CD4-positive, CD25-positive, alpha-beta regulatory T cell (primary cell): ENCODE measurements at regions not wholly inside any gene's neighbourhood (a gene's known extent, or its start where the extent isn't known, plus 50 kb on each side); places are given as distances from the start of the nearest gene placed in this dataset.
"Not testable (repeated sequence)": the region's sequence is repeated elsewhere in the genome, so short reads cannot be mapped to it uniquely, and the experiment has no call there.

Experiments
- ATAC-seq, 2 donors: fragments of 150-1000 bp; cut with Tn5 transposase; one replicate each; pipeline ENCODE4 v1.10.0; 2021; ENCODE audit warnings: low read depth in 2 of 2, moderate number of reproducible peaks in 2 of 2, moderate library complexity in 1 of 2
- DNase-seq, 3 donors: peaks; one replicate each; pipeline versions ENCODE4 v3.0.0 to v3.0.0-alpha.2; 2012 to 2022; ENCODE audit warnings: mixed read lengths in 1 of 3
- H3K27ac ChIP-seq: one replicate; pipeline ENCODE4 v1.7.0; 2013; ENCODE audit warnings: mild to moderate bottlenecking, low read length; ENCODE audit not compliant: insufficient read depth, poor library complexity, severe bottlenecking
- H3K27me3 ChIP-seq: one replicate; pipeline ENCODE4 v1.7.0; 2013; ENCODE audit warnings: low read length; ENCODE audit not compliant: control insufficient read depth, insufficient read depth
- H3K36me3 ChIP-seq: one replicate; pipeline ENCODE4 v1.7.0; 2013; ENCODE audit warnings: mild to moderate bottlenecking, low read length, moderate library complexity; ENCODE audit not compliant: control insufficient read depth, insufficient read depth
- H3K4me1 ChIP-seq: 2 replicates; pipeline ENCODE4 v1.7.0; 2013; ENCODE audit warnings: mild to moderate bottlenecking, low read length; ENCODE audit not compliant: insufficient read depth, control insufficient read depth, poor library complexity, severe bottlenecking
- H3K4me3 ChIP-seq: one replicate; pipeline ENCODE4 v1.7.0; 2013; ENCODE audit warnings: low read depth, mild to moderate bottlenecking, low read length, moderate library complexity
- H3K9me3 ChIP-seq, 2 experiments: 1 replicate in 1 of 2; 2 replicates in 1 of 2; pipeline ENCODE4 v1.7.0; 2013; ENCODE audit warnings: low read length in 2 of 2, mild to moderate bottlenecking in 1 of 2, moderate library complexity in 1 of 2; ENCODE audit not compliant: control insufficient read depth in 2 of 2
- H3K27ac Mint-ChIP-seq, 3 donors: one replicate each; pipeline ENCODE4 v1.8.0; 2020 to 2022; ENCODE audit warnings: mild to moderate bottlenecking in 3 of 3, mixed read lengths in 3 of 3, moderate library complexity in 2 of 3
- H3K27me3 Mint-ChIP-seq: one replicate; pipeline ENCODE4 v1.8.0; 2022; ENCODE audit warnings: mild to moderate bottlenecking, mixed read lengths
- H3K36me3 Mint-ChIP-seq: one replicate; pipeline ENCODE4 v1.8.0; 2020; ENCODE audit warnings: mixed read lengths
- H3K4me1 Mint-ChIP-seq, 4 donors: one replicate each; pipeline ENCODE4 v1.8.0; 2020 to 2022; ENCODE audit warnings: mixed read lengths in 4 of 4, mild to moderate bottlenecking in 1 of 4
- H3K4me3 Mint-ChIP-seq, 4 donors: one replicate each; pipeline ENCODE4 v1.8.0; 2020 to 2022; ENCODE audit warnings: mild to moderate bottlenecking in 4 of 4, mixed read lengths in 4 of 4, moderate library complexity in 3 of 4
- H3K9me3 Mint-ChIP-seq, 7 donors: one replicate each; pipeline ENCODE4 v1.8.0; 2020 to 2022; ENCODE audit warnings: mixed read lengths in 7 of 7, mild to moderate bottlenecking in 3 of 7, moderate library complexity in 2 of 7

DNA sequence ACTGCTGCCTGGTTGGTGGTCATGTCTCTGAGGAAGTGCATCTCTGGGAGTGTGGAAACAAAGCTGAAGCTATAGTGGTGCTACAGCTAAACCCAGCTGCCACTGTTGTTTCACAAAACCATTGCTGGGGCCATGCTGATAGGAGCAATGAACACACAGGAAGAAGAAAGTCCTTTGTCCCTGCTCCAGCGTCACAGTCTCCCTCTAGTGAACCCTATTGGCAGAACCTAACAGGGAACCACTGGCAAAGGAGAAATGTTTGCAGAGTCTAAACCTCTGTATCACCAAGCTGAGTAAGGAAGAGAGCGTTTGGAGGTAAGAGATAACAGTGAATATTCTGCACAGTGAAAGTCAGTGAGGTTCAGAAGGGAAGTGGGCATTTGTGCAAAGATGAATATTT is 244.0 kb downstream of the YTHDC2 start:
- peaks cover 0 to 5% (median 0%) of the 10 kb centered on the region in 7 donors for H3K9me3 Mint-ChIP-seq
- H3K36me3 Mint-ChIP-seq, result no peaks in the 10 kb centered on the region
- H3K4me1 ChIP-seq, result no peaks in the 10 kb centered on the region
- no peaks in the 10 kb centered on the region for H3K36me3 ChIP-seq
- H3K4me1 Mint-ChIP-seq, result no peaks in the 10 kb centered on the region
- ATAC-seq (no peak), DNase-seq (no peak)
- H3K9me3 ChIP-seq, result no peaks in the 10 kb centered on the region
- no peak overlapping the region for H3K27ac Mint-ChIP-seq
- H3K27me3 Mint-ChIP-seq, result no peaks in the 10 kb centered on the region
- no peaks in the 10 kb centered on the region for H3K27me3 ChIP-seq
- H3K4me3 ChIP-seq, result no peak overlapping the region
- H3K4me3 Mint-ChIP-seq, result no peak overlapping the region
- H3K27ac ChIP-seq, result no peak overlapping the region

GRCh38 chr5:113759505-113759904 is 246.0 kb downstream of the YTHDC2 start:
- no peaks in the 10 kb centered on the region for H3K27me3 Mint-ChIP-seq
- no peaks in the 10 kb centered on the region for H3K36me3 Mint-ChIP-seq
- H3K27ac Mint-ChIP-seq, result no peak overlapping the region
- Histone ChIP-seq H3K27ac (no peak overlapping the region), H3K9me3 (no peaks in the 10 kb centered on the region), H3K4me1 (no peaks in the 10 kb centered on the region), H3K36me3 (no peaks in the 10 kb centered on the region), H3K27me3 (no peaks in the 10 kb centered on the region), H3K4me3 (no peak overlapping the region)
- H3K4me3 Mint-ChIP-seq, result no peak overlapping the region
- ATAC-seq (no peak), DNase-seq (no peak)
- peaks cover 0 to 6% (median 1%) of the 10 kb centered on the region in 7 donors for H3K9me3 Mint-ChIP-seq
- no peaks in the 10 kb centered on the region for H3K4me1 Mint-ChIP-seq

DNA sequence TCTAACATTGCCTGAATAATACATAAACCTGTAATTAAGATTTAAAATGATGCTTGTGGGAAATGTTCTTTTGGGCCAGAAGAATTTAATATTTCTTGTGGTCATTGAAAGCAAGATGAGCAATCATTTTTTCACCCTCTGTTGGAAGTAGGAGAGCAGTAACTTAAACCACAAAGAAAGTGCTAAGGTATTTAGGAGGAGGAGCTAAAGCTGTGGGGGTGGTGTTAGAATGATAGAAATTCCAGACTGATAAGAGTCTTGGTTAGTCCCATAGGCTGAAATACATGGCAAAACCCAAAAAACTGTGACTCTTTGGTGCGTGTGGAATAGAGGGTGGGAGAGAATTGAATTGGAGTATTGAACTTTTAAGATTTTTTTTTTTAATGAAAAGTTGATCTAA is 247.0 kb downstream of the YTHDC2 start:
- H3K27ac ChIP-seq, result no peak overlapping the region
- no peaks in the 10 kb centered on the region for H3K27me3 Mint-ChIP-seq
- ATAC-seq, result no peak
- H3K36me3 ChIP-seq, result no peaks in the 10 kb centered on the region
- H3K4me1 Mint-ChIP-seq, result no peaks in the 10 kb centered on the region
- H3K4me3 ChIP-seq, result no peak overlapping the region
- H3K27ac Mint-ChIP-seq, result no peak overlapping the region
- H3K36me3 Mint-ChIP-seq, result no peaks in the 10 kb centered on the region
- H3K9me3 Mint-ChIP-seq, result peaks cover 0 to 8% (median 1%) of the 10 kb centered on the region in 7 donors
- H3K4me3 Mint-ChIP-seq, result no peak overlapping the region
- H3K4me1 ChIP-seq, result no peaks in the 10 kb centered on the region
- no peaks in the 10 kb centered on the region for H3K27me3 ChIP-seq
- no peaks in the 10 kb centered on the region for H3K9me3 ChIP-seq
- DNase-seq, result no peak

- Mint-ChIP-seq H3K27ac (no peak overlapping the region), H3K9me3 (peaks cover 0 to 10% (median 6%) of the 10 kb centered on the region in 7 donors), H3K36me3 (no peaks in the 10 kb centered on the region), H3K4me1 (no peaks in the 10 kb centered on the region), H3K4me3 (no peak overlapping the region), H3K27me3 (no peaks in the 10 kb centered on the region)
- DNase-seq (no peak), ATAC-seq (no peak)
- Histone ChIP-seq H3K9me3 (peaks cover 4 to 7% of the 10 kb centered on the region in 2 experiments), H3K27me3 (no peaks in the 10 kb centered on the region), H3K27ac (no peak overlapping the region), H3K4me1 (no peaks in the 10 kb centered on the region), H3K4me3 (no peak overlapping the region), H3K36me3 (no peaks in the 10 kb centered on the region)
Measured at GRCh38 chr5:113761594-113761993, 248.1 kb downstream of the YTHDC2 start.

- H3K4me3 Mint-ChIP-seq, result no peak overlapping the region
- Histone ChIP-seq H3K4me1 (no peaks in the 10 kb centered on the region), H3K9me3 (peaks cover 7 to 16% of the 10 kb centered on the region in 2 experiments), H3K36me3 (no peaks in the 10 kb centered on the region), H3K4me3 (no peak overlapping the region), H3K27me3 (no peaks in the 10 kb centered on the region), H3K27ac (no peak overlapping the region)
- H3K4me1 Mint-ChIP-seq, result no peaks in the 10 kb centered on the region
- H3K27ac Mint-ChIP-seq, result no peak overlapping the region
- H3K9me3 Mint-ChIP-seq, result peaks cover 6 to 22% (median 8%) of the 10 kb centered on the region in 7 donors
- ATAC-seq (no peak), DNase-seq (no peak)
- no peaks in the 10 kb centered on the region for H3K27me3 Mint-ChIP-seq
- H3K36me3 Mint-ChIP-seq, result no peaks in the 10 kb centered on the region
Measured at GRCh38 chr5:113764382-113764781, 250.9 kb downstream of the YTHDC2 start.

DNA sequence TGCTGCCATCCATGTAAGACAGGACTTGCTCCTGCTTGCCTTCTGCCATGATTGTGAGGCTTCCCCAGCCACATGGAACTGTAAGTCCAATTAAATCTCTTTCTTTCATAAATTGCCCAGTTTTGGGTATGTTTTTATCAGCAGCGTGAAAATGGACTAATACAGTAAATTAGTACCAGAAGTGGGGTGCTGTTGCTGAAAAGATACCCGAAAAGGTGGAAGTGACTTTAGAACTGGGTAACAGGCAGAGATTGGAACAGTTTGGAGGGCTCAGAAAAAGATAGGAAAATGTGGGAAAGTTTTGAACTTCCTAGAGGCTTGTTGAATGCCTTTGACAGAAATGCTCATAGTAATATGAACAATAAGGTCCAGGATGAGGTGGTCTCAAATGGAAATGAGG is 253.3 kb downstream of the YTHDC2 start:
- H3K4me3 Mint-ChIP-seq, H3K27ac ChIP-seq, H3K27me3 Mint-ChIP-seq, H3K4me1 Mint-ChIP-seq, H3K4me3 ChIP-seq, H3K4me1 ChIP-seq, H3K36me3 Mint-ChIP-seq, H3K36me3 ChIP-seq, DNase-seq, H3K27ac Mint-ChIP-seq, ATAC-seq, H3K27me3 ChIP-seq: not testable (repeated sequence)
- peaks cover 7 to 16% of the 10 kb centered on the region in 2 experiments for H3K9me3 ChIP-seq
- H3K9me3 Mint-ChIP-seq, result peaks cover 4 to 22% (median 8%) of the 10 kb centered on the region in 7 donors

GRCh38 chr5:113770648-113771047 is 257.2 kb downstream of the YTHDC2 start:
- ATAC-seq, result no peak
- Histone ChIP-seq H3K4me1 (no peaks in the 10 kb centered on the region), H3K4me3 (no peak overlapping the region), H3K27me3 (no peaks in the 10 kb centered on the region), H3K9me3 (peaks cover 7 to 16% of the 10 kb centered on the region in 2 experiments), H3K36me3 (no peaks in the 10 kb centered on the region), H3K27ac (no peak overlapping the region)
- Mint-ChIP-seq H3K4me1 (no peaks in the 10 kb centered on the region), H3K4me3 (no peak overlapping the region), H3K36me3 (no peaks in the 10 kb centered on the region), H3K27me3 (no peaks in the 10 kb centered on the region), H3K27ac (no peak overlapping the region), H3K9me3 (peaks cover 0 to 22% (median 6%) of the 10 kb centered on the region in 7 donors)
- DNase-seq, result no peak

DNA sequence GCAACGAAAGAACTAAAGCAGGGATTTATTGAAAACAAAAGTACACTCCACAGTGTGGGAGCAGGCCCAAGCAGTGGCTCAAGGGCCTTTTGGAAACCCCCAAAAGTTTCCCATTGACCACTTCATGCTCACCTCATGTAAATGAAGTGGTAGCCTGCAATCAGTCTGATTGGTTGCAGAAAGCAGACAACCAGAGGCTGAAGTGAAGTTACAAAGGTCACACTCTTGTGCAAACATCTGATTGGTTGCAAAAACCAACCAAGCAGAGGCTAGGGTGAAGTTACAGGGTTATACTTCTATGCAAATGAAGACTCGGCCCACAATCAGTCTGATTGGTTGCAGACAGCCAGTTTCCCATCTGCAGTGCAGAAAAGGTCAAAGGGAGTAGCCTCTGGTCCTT is 258.0 kb downstream of the YTHDC2 start:
- ATAC-seq (no peak), DNase-seq (no peak)
- Histone ChIP-seq H3K27ac (no peak overlapping the region), H3K9me3 (peaks cover 3 to 10% of the 10 kb centered on the region in 2 experiments), H3K27me3 (no peaks in the 10 kb centered on the region), H3K4me3 (no peak overlapping the region), H3K4me1 (no peaks in the 10 kb centered on the region), H3K36me3 (no peaks in the 10 kb centered on the region)
- H3K4me1 Mint-ChIP-seq, result no peaks in the 10 kb centered on the region
- H3K27me3 Mint-ChIP-seq, result peaks cover 1% of the 10 kb centered on the region
- no peak overlapping the region for H3K27ac Mint-ChIP-seq
- no peaks in the 10 kb centered on the region for H3K36me3 Mint-ChIP-seq
- H3K4me3 Mint-ChIP-seq, result no peak overlapping the region
- H3K9me3 Mint-ChIP-seq, result peaks cover 0 to 15% (median 6%) of the 10 kb centered on the region in 7 donors
